Breast epithelium (tissue), 3 donors: ENCODE measurements at regions not wholly inside any gene's neighbourhood (a gene's known extent, or its start where the extent isn't known, plus 50 kb on each side); places are given as distances from the start of the nearest gene placed in this dataset.

Source experiments
- POLR2A ChIP-seq: fragments of 450-650 bp; IDR thresholded peaks from one replicate; pipeline ENCODE4 v1.6.1; 2016; ENCODE audit warnings: antibody characterized with exemption, mild to moderate bottlenecking, moderate library complexity
- POLR2AphosphoS5 ChIP-seq, 3 donors: sonication (generic); formaldehyde crosslinking; IDR thresholded peaks; one replicate each; pipeline ENCODE4 v1.6.1; 2017; ENCODE audit warnings: antibody characterized with exemption in 3 of 3
- TF ChIP-seq, protein P1 (sequence below), 3 donors: fragments of 450-650 bp; IDR thresholded peaks; one replicate each; pipeline ENCODE4 v1.5.1; 2016 to 2017; ENCODE audit warnings: antibody characterized with exemption in 3 of 3, mild to moderate bottlenecking in 3 of 3, moderate library complexity in 3 of 3

GRCh38 chr10:8171008-8171407 lies 116.5 kb downstream of the GATA3 start:
- TF ChIP-seq, protein P1, sequence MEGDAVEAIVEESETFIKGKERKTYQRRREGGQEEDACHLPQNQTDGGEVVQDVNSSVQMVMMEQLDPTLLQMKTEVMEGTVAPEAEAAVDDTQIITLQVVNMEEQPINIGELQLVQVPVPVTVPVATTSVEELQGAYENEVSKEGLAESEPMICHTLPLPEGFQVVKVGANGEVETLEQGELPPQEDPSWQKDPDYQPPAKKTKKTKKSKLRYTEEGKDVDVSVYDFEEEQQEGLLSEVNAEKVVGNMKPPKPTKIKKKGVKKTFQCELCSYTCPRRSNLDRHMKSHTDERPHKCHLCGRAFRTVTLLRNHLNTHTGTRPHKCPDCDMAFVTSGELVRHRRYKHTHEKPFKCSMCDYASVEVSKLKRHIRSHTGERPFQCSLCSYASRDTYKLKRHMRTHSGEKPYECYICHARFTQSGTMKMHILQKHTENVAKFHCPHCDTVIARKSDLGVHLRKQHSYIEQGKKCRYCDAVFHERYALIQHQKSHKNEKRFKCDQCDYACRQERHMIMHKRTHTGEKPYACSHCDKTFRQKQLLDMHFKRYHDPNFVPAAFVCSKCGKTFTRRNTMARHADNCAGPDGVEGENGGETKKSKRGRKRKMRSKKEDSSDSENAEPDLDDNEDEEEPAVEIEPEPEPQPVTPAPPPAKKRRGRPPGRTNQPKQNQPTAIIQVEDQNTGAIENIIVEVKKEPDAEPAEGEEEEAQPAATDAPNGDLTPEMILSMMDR (IDR thresholded peaks at IDR 0.05), result no peak
- TF ChIP-seq POLR2A, result no peak
- no peak for TF ChIP-seq POLR2AphosphoS5 (IDR thresholded peaks at IDR 0.05)
